HL-60 (cell line): ENCODE measurements at regions not wholly inside any gene's neighbourhood (a gene's known extent, or its start where the extent isn't known, plus 50 kb on each side); places are given as distances from the start of the nearest gene placed in this dataset.

ENCODE experiments used
- DNase-seq, 2 experiments: peaks; one replicate each; pipeline ENCODE4 v3.0.0-alpha.2; 2010 to 2020; ENCODE audit warnings: low read depth in 1 of 2, low spot score in 1 of 2
- H3K27ac ChIP-seq: fragments of 250-450 bp; sonication (Bioruptor Pico); replicated peaks from 2 replicates; pipeline ENCODE4 v1.5.1; 2020; ENCODE audit warnings: mild to moderate bottlenecking, moderate library complexity
- H3K27me3 ChIP-seq: fragments of 250-450 bp; sonication (Bioruptor Pico); 2 replicates; pipeline ENCODE4 v1.5.1; 2021; ENCODE audit warnings: mild to moderate bottlenecking, moderate library complexity; ENCODE audit not compliant: insufficient read depth, poor library complexity, severe bottlenecking
- H3K4me3 ChIP-seq: replicated peaks from 2 replicates; pipeline ENCODE4 v1.5.1; 2011; ENCODE audit warnings: mild to moderate bottlenecking, control low read depth, low read length; ENCODE audit not compliant: insufficient read depth
- GABPA ChIP-seq: IDR thresholded peaks from 2 replicates; pipeline ENCODE4 v1.6.1; 2012; ENCODE audit warnings: low read depth
- POLR2AphosphoS5 ChIP-seq: IDR thresholded peaks from 2 replicates; pipeline ENCODE4 v1.6.1; 2012; ENCODE audit warnings: low read depth
- SPI1 ChIP-seq: IDR thresholded peaks from 2 replicates; pipeline ENCODE4 v1.6.1; 2012; ENCODE audit warnings: low read depth, mild to moderate bottlenecking, borderline replicate concordance
- TF ChIP-seq, protein P1 (sequence below): IDR thresholded peaks from one replicate; pipeline ENCODE4 v1.5.1; 2011; ENCODE audit warnings: low read length, control low read depth, inconsistent platforms; ENCODE audit not compliant: insufficient read depth
- TF ChIP-seq, protein P2 (sequence below): IDR thresholded peaks from 2 replicates; pipeline ENCODE4 v1.6.1; 2012; ENCODE audit warnings: low read depth; ENCODE audit not compliant: insufficient replicate concordance

GRCh38 chr11:134731213-134731961 is 319.3 kb upstream of the B3GAT1 start:
- no peak overlapping the region for H3K27ac ChIP-seq
- TF ChIP-seq, protein P1, sequence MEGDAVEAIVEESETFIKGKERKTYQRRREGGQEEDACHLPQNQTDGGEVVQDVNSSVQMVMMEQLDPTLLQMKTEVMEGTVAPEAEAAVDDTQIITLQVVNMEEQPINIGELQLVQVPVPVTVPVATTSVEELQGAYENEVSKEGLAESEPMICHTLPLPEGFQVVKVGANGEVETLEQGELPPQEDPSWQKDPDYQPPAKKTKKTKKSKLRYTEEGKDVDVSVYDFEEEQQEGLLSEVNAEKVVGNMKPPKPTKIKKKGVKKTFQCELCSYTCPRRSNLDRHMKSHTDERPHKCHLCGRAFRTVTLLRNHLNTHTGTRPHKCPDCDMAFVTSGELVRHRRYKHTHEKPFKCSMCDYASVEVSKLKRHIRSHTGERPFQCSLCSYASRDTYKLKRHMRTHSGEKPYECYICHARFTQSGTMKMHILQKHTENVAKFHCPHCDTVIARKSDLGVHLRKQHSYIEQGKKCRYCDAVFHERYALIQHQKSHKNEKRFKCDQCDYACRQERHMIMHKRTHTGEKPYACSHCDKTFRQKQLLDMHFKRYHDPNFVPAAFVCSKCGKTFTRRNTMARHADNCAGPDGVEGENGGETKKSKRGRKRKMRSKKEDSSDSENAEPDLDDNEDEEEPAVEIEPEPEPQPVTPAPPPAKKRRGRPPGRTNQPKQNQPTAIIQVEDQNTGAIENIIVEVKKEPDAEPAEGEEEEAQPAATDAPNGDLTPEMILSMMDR, result no peak
- TF ChIP-seq POLR2AphosphoS5 (no peak), SPI1 (no peak), GABPA (no peak)
- TF ChIP-seq, protein P2, sequence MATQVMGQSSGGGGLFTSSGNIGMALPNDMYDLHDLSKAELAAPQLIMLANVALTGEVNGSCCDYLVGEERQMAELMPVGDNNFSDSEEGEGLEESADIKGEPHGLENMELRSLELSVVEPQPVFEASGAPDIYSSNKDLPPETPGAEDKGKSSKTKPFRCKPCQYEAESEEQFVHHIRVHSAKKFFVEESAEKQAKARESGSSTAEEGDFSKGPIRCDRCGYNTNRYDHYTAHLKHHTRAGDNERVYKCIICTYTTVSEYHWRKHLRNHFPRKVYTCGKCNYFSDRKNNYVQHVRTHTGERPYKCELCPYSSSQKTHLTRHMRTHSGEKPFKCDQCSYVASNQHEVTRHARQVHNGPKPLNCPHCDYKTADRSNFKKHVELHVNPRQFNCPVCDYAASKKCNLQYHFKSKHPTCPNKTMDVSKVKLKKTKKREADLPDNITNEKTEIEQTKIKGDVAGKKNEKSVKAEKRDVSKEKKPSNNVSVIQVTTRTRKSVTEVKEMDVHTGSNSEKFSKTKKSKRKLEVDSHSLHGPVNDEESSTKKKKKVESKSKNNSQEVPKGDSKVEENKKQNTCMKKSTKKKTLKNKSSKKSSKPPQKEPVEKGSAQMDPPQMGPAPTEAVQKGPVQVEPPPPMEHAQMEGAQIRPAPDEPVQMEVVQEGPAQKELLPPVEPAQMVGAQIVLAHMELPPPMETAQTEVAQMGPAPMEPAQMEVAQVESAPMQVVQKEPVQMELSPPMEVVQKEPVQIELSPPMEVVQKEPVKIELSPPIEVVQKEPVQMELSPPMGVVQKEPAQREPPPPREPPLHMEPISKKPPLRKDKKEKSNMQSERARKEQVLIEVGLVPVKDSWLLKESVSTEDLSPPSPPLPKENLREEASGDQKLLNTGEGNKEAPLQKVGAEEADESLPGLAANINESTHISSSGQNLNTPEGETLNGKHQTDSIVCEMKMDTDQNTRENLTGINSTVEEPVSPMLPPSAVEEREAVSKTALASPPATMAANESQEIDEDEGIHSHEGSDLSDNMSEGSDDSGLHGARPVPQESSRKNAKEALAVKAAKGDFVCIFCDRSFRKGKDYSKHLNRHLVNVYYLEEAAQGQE, result no peak
- no peaks in the 10 kb centered on the region for H3K27me3 ChIP-seq
- no peak overlapping the region for H3K4me3 ChIP-seq
- DNase-seq, result no peak

DNA sequence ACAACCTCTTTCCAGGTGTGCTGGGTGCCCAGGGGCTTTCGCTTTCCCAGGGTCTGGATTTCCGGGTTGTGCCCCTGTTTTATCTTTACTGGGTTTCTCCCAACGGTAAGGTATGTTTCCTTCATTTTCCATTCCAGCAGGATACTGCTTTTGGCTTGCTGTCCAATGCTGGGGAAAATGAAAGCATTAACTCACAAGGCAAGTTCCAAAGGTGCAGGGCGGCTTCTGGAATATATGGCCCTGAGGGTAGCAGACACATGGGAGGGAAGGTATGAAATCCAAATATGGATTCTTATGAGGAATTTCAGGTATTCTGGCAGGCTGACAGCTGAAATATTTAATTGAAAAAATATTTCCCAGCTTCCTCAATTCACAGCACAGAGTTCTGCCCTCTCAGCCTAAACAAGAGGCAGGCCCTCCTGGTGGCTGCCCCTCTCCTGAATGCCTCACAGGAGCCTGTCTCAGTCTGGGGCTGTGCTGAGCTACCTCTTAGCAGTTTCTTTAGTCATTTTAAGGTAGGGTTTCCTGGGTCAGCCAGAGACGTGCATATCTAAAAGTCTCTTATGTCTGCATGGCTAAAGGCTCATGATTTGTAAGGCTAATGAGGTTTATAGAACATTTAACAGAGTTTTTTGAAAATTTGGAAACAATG is 318.6 kb upstream of the B3GAT1 start:
- TF ChIP-seq SPI1, result no peak
- TF ChIP-seq POLR2AphosphoS5, result no peak
- no peak overlapping the region for H3K4me3 ChIP-seq

DNA sequence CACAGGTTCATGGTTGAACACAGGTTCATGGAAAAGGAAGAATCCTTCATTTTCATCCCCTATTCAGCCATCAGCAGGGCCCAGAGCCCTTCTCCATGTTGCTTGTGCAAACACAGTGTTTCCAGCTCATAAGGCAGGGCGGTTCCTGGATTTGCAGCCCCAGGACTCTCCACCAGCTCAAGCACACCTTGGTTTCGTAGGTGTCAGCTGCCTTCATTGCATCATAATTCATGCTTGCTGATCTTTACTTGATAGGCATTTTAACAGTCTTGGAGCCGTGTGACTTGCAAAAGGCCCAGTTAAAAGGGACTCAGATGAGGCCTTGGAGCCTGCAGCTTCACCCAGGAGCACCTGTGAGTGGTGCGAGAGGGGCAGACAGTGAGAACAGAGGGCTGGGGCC is 318.1 kb upstream of the B3GAT1 start:
- H3K27me3 ChIP-seq, result no peaks in the 10 kb centered on the region

More for the DNA sequence above, 318.6 kb upstream of the B3GAT1 start:
- no peaks in the 10 kb centered on the region for H3K27me3 ChIP-seq
- H3K27ac ChIP-seq, result no peak overlapping the region
- DNase-seq, result no peak

More for the DNA sequence above, 318.1 kb upstream of the B3GAT1 start:
- no peak overlapping the region for H3K4me3 ChIP-seq
- no peak for TF ChIP-seq GABPA
- TF ChIP-seq, protein P1, result no peak
- no peak for TF ChIP-seq POLR2AphosphoS5
- TF ChIP-seq, protein P2, result no peak
- no peak for TF ChIP-seq SPI1
- no peak for DNase-seq
- no peak overlapping the region for H3K27ac ChIP-seq
